C4-2B (cell line): ENCODE measurements at regions not wholly inside any gene's neighbourhood (a gene's known extent, or its start where the extent isn't known, plus 50 kb on each side); places are given as distances from the start of the nearest gene placed in this dataset.

Experiments used
- ZFX ChIP-seq: fragments of 450-650 bp; IDR thresholded peaks from 2 replicates; pipeline ENCODE4 v1.6.1; 2017
- TF ChIP-seq, protein P1 (sequence below): fragments of 450-650 bp; conservative IDR thresholded peaks from 2 replicates; pipeline ENCODE4 v1.5.1; 2017; ENCODE audit warnings: mild to moderate bottlenecking

- TF ChIP-seq, protein P1, sequence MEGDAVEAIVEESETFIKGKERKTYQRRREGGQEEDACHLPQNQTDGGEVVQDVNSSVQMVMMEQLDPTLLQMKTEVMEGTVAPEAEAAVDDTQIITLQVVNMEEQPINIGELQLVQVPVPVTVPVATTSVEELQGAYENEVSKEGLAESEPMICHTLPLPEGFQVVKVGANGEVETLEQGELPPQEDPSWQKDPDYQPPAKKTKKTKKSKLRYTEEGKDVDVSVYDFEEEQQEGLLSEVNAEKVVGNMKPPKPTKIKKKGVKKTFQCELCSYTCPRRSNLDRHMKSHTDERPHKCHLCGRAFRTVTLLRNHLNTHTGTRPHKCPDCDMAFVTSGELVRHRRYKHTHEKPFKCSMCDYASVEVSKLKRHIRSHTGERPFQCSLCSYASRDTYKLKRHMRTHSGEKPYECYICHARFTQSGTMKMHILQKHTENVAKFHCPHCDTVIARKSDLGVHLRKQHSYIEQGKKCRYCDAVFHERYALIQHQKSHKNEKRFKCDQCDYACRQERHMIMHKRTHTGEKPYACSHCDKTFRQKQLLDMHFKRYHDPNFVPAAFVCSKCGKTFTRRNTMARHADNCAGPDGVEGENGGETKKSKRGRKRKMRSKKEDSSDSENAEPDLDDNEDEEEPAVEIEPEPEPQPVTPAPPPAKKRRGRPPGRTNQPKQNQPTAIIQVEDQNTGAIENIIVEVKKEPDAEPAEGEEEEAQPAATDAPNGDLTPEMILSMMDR: no peak
- TF ChIP-seq ZFX: no peak
These were observed 108.2 kb upstream of the PROK2 start for GRCh38 chr3:71893122-71893521.
